ENCODE measurements at regions not wholly inside any gene's neighbourhood (a gene's known extent, or its start where the extent isn't known, plus 50 kb on each side); places are given as distances from the start of the nearest gene placed in this dataset.
A peak's percentile ranks its signal among the peaks of the same experiment; 100 is the strongest.

GRCh38 chr5:57416278-57416994, 66.2 kb downstream of the ACTBL2 start:
- no peaks in the 10 kb centered on the region for H3K27me3 Mint-ChIP-seq (ENCODE audit: insufficient read depth, unreplicated experiment)
- peaks cover 15% of the 10 kb centered on the region for H3K4me1 Mint-ChIP-seq (ENCODE audit: low read depth, unreplicated experiment)
- H3K4me1 ChIP-seq = peaks cover 30% of the 10 kb centered on the region
- CTCF ChIA-PET = no interaction called here
- no peaks in the 10 kb centered on the region for H3K36me3 Mint-ChIP-seq (ENCODE audit: insufficient read depth, unreplicated experiment)
- H3K9me3 ChIP-seq = no peaks in the 10 kb centered on the region
- H3K36me3 ChIP-seq (ENCODE audit: control insufficient read depth, insufficient read depth, low read length) = no peaks in the 10 kb centered on the region
- H3K27me3 ChIP-seq (replicated peaks; ENCODE audit: control insufficient read depth, insufficient read depth, low read length) = no peaks in the 10 kb centered on the region
- no peak for TF ChIP-seq CTCF (IDR thresholded peaks at IDR 0.05; ENCODE audit: insufficient read depth in 1 of 2, low read depth in 1 of 2, low read length in 1 of 2, severe bottlenecking in 1 of 2, unreplicated experiment in 1 of 2)
- no TSS peak for BruUV-seq (replicated peaks)
- POLR2A ChIA-PET = interaction anchor here (0.5 kb wide), 1 partner anchor 190 kb away, joined by 3 read pairs; no protein-coding TSS in a partner anchor
- peak in 1 of 2 experiments; percentile 42 for DNase-seq
- no peak overlapping the region for H3K4me3 ChIP-seq (ENCODE audit: low read depth, low read length)
- intact Hi-C loops (cut with micrococcal nuclease; ENCODE audit: unreplicated experiment) = loop anchor here (1.0 to 2.0 kb wide), 2 partner anchors 19 to 78 kb away; no protein-coding TSS in a partner anchor
- H3K9me3 Mint-ChIP-seq (ENCODE audit: unreplicated experiment) = no peaks in the 10 kb centered on the region
- H3K27ac Mint-ChIP-seq (ENCODE audit: unreplicated experiment) = peak overlapping the region; percentile 81
- no peak overlapping the region for H3K4me3 Mint-ChIP-seq (ENCODE audit: unreplicated experiment)

- Histone ChIP-seq H3K27me3 (replicated peaks; ENCODE audit: control insufficient read depth, insufficient read depth, low read length) (no peaks in the 10 kb centered on the region), H3K4me1 (peaks cover 30% of the 10 kb centered on the region), H3K4me3 (ENCODE audit: low read depth, low read length) (no peak overlapping the region), H3K36me3 (ENCODE audit: control insufficient read depth, insufficient read depth, low read length) (no peaks in the 10 kb centered on the region), H3K9me3 (no peaks in the 10 kb centered on the region)
- ChIA-PET CTCF (interaction anchor here (0.6 kb wide), 1 partner anchor 32 kb away, joined by 3 read pairs; no protein-coding TSS in a partner anchor), POLR2A (no interaction called here)
- no peaks in the 10 kb centered on the region for H3K36me3 Mint-ChIP-seq (ENCODE audit: insufficient read depth, unreplicated experiment)
- H3K27me3 Mint-ChIP-seq (ENCODE audit: insufficient read depth, unreplicated experiment) = no peaks in the 10 kb centered on the region
- intact Hi-C loops (cut with micrococcal nuclease; ENCODE audit: unreplicated experiment) = no loop called here
- H3K9me3 Mint-ChIP-seq (ENCODE audit: unreplicated experiment) = no peaks in the 10 kb centered on the region
- no peak overlapping the region for H3K4me3 Mint-ChIP-seq (ENCODE audit: unreplicated experiment)
- DNase-seq = no peak
- peaks cover 15% of the 10 kb centered on the region for H3K4me1 Mint-ChIP-seq (ENCODE audit: low read depth, unreplicated experiment)
- no TSS peak for BruUV-seq (replicated peaks)
- TF ChIP-seq CTCF (IDR thresholded peaks at IDR 0.05; ENCODE audit: insufficient read depth in 1 of 2, low read depth in 1 of 2, low read length in 1 of 2, severe bottlenecking in 1 of 2, unreplicated experiment in 1 of 2) = no peak
- no peak overlapping the region for H3K27ac Mint-ChIP-seq (ENCODE audit: unreplicated experiment)
Measured at GRCh38 chr5:57414857-57415256, 67.8 kb downstream of the ACTBL2 start.

- no peaks in the 10 kb centered on the region for H3K27me3 ChIP-seq (replicated peaks; ENCODE audit: control insufficient read depth, insufficient read depth, low read length)
- no peak overlapping the region for H3K4me3 ChIP-seq (ENCODE audit: low read depth, low read length)
- peaks cover 15% of the 10 kb centered on the region for H3K4me1 Mint-ChIP-seq (ENCODE audit: low read depth, unreplicated experiment)
- ChIA-PET POLR2A (no interaction called here), CTCF (interaction anchor here (0.6 kb wide), 1 partner anchor 31 kb away, joined by 3 read pairs; no protein-coding TSS in a partner anchor)
- TF ChIP-seq CTCF (IDR thresholded peaks at IDR 0.05; ENCODE audit: insufficient read depth in 1 of 2, low read depth in 1 of 2, low read length in 1 of 2, severe bottlenecking in 1 of 2, unreplicated experiment in 1 of 2) = no peak
- no peak overlapping the region for H3K27ac Mint-ChIP-seq (ENCODE audit: unreplicated experiment)
- H3K4me3 Mint-ChIP-seq (ENCODE audit: unreplicated experiment) = no peak overlapping the region
- no peaks in the 10 kb centered on the region for H3K36me3 ChIP-seq (ENCODE audit: control insufficient read depth, insufficient read depth, low read length)
- no peak for DNase-seq
- H3K9me3 Mint-ChIP-seq (ENCODE audit: unreplicated experiment) = no peaks in the 10 kb centered on the region
- H3K27me3 Mint-ChIP-seq (ENCODE audit: insufficient read depth, unreplicated experiment) = no peaks in the 10 kb centered on the region
- no peaks in the 10 kb centered on the region for H3K9me3 ChIP-seq
- peaks cover 30% of the 10 kb centered on the region for H3K4me1 ChIP-seq
- intact Hi-C loops (cut with micrococcal nuclease; ENCODE audit: unreplicated experiment) = no loop called here
- H3K36me3 Mint-ChIP-seq (ENCODE audit: insufficient read depth, unreplicated experiment) = no peaks in the 10 kb centered on the region
- no TSS peak for BruUV-seq (replicated peaks)
Measured at GRCh38 chr5:57414191-57414590, 68.4 kb downstream of the ACTBL2 start.

Data from Caco-2 (cell line).